ENCODE measurements at regions not wholly inside any gene's neighbourhood (a gene's known extent, or its start where the extent isn't known, plus 50 kb on each side); places are given as distances from the start of the nearest gene placed in this dataset.

DNA sequence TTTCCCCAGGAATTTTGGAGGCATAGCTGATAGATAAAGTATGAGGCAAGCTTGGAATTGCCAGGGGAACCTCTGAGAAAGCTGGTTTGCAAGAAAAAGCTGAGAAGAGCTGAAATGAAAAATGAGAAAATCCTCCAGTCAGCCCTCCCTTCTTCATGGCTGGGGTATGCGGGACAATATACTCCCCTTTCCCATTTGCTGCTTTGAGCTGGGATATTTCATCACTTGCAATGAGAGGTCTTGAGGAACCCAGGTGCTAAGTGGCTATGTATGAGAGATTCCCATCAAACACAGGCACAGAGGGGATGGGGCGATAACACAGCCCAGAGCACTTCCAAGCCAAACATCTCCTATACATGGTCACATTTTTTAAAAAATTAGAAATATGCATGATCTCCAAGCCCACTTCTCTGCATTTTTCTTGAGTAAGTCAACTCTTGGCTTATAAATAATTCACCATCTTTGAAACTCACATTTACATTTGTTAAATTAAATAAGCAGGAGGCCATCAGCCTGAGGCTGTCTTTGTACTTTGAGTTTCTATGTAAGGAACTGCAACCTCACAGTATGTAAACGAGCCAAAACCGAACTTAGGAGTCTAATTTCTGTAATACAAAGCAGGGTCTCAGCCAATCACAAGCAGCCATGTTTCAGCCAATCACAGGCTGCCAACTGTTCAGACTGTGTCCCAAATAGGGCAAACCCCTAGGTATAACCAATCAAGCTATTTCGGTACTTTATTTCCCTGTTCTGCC, 983.6 kb upstream of the NR2F2 start:
- in situ Hi-C loops (cut with HindIII; ENCODE audit: low sequenced_read_pairs) = no loop called here

DNA sequence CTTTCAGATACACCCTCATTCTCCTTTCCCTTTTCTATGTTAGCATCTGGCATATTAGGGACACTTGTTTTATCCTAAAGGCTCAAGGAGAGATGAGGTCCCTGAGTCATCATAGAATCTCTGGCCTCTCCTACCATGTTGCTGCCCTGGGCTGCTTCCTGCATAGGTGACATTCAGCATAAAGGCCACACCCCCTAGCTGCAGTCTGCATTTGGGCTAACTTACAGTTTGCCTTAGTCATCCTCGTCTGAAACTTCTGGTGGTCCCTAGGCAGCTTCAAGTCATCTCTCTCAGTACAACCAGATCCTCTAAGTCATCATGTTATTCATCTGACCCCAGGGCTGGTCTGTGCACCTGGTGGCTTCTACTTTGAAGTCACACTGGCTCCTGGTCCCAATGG, 982.7 kb upstream of the NR2F2 start:
- in situ Hi-C loops (cut with HindIII; ENCODE audit: low sequenced_read_pairs) = no loop called here

DNA sequence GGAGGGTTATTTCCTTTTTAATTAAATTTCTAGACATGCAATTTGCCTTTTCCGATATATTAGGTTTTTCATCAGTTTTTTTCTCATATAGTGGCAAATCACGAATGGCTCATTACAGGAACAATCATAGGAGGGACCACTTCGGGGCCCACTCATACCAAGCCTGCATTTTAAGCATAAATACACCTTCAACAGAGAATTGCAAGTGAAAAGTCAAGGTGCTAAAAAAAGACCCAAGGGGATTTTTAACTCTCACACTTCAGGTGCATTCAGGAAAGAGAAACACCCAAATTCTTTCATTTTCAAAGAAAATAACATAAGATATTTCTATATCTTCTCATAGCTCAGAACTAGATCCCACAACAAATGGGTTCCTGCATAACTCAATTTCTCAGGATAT, 979.6 kb upstream of the NR2F2 start:
- in situ Hi-C loops (cut with HindIII; ENCODE audit: low sequenced_read_pairs) = no loop called here

DNA sequence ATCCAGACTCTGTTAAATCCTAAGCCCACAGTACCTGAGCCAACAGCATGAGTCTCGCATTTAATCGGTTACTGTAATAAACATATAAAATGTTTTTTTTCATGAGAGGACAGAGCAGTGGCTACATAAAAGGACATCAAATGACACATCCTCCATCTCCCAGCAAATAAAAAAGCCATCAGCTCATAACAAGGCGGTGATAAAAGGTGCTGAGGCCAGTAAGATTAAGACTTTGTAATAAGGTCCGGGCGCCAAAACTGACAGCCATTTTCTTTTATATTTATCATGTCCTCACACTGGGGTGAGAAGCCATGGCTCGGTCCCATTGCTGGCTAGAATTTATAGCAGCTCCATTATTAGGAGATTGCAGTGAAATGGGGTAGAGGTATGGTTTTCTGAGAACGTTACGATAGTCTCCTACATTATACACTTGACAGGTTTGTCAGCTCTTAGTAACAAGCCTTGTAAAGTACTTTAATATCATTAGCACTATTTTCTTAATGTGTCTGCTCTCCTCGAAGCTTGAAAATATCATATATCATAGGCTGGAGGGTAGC, 977.8 kb upstream of the NR2F2 start:
- in situ Hi-C loops (cut with HindIII; ENCODE audit: low sequenced_read_pairs) = no loop called here

DNA sequence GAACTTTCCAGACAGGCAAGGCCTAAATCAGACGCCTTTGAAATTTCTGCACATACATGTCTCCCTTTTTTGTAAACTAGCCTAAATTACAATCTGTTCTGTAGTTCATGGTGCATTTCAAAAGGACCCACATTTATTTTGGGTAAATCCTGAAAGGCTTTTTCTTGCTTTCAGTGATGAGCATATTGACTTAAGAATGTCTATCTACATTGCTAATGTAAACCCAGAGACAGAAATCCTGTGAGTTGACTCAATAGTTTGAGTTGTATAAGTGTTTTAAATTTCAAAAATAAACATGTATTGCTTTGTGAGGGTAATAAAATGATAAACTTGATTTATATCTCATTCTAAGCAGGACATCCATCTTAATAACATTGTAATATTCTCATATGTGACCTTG, 977.0 kb upstream of the NR2F2 start:
- in situ Hi-C loops (cut with HindIII; ENCODE audit: low sequenced_read_pairs) = no loop called here

DNA sequence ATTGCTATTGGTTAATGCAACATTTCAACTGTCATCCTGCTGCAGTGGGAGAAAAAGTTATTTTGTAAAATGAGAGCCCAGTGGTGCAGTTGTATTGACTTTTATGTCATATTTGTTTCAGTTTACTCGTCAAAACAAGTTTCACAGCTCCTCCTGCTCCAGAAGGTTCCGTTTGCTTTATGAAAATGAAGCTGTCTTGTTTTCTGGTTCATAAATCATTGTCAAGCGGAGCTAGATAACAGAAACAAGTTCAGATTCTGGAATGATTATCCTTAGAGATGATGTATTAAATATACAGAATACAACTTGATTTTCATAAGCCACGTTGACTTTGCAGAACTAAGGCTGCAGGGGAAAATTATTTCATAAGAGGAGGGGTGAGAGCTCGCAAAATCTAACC, 970.5 kb upstream of the NR2F2 start:
- in situ Hi-C loops (cut with HindIII; ENCODE audit: low sequenced_read_pairs) = no loop called here

DNA sequence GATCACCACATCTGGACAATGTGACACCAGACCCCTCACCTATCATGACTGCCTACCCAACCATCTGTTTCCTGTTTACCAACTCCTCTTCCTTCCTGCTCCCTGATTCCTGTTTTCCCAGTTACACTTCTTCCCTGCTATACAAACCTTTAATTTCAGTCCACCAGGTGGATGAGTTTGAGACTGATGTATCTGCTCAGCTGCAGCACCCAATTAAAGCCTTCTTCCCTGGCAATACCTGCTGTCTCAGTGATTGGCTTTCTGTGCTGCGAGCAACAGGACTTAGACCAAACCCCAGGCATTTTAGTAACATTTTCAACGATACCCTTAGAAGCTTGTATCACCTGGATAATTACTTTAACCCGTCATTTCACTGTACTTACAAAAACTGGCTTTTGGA, 968.2 kb upstream of the NR2F2 start:
- in situ Hi-C loops (cut with HindIII; ENCODE audit: low sequenced_read_pairs) = no loop called here

DNA sequence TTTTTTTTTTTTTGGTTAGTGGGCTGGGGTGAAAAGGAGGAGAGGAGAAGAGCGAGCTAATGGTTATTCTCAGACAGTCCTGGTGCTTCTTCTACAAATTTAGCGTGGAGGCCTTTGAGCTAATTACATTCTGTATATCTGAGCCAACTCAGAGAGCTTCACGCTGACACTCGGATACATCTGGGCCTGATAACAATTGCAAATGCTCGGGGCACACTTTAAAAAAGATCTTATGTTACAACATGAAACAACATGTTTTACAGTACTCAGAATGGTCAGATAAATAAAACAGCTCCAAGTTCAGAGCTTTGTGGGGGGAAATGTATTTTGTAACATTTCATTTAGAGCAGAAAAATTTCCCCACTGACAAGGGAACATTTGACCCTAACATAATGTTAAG, 966.9 kb upstream of the NR2F2 start:
- in situ Hi-C loops (cut with HindIII; ENCODE audit: low sequenced_read_pairs) = no loop called here

DNA sequence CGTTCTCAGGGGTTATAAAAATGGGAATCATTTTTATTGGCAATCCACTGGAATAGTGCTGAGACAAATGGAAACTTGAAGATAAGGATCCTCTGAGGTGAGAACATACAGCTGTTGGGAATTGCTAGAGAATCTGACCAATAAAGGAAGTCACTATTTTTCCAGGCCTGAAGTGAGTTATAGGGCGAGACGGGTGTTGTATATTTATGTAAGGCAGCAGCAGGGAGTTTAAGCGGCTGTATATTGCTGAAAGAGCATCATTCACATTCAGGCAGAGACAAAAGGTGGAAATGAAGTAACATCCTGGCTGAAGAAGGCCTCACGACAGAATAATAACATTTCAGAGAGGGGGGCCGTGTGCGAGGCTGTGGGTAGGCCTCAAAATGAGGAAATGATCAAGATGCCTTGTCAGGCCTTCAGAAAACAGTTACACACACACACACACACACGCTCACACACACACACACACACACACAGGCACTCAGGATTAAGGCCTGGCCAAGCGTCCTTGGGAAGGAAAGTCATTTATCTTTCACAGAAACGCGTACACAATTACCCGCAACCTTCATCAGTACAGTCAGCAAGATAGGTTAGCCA, 964.9 kb upstream of the NR2F2 start:
- in situ Hi-C loops (cut with HindIII; ENCODE audit: low sequenced_read_pairs) = no loop called here

DNA sequence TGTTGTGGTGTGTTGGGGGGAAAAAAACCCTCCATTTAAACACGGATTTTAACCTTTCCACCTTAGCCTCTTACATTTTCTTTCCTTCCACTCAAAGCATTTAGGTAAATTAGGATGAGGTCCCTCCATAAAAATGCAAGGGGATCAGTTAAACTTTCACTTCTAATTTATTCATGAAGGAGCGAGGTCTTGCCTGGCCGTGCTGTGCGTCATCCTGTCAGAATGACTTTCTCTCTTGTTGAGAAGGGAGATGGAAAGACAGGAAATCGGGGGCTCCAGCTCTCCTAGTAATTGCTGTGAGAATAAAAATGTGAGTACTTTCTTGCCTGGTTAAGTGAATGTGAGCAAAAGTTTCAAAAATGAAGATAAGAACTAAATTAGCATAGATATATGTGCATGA, 962.3 kb upstream of the NR2F2 start:
- in situ Hi-C loops (cut with HindIII; ENCODE audit: low sequenced_read_pairs) = no loop called here

DNA sequence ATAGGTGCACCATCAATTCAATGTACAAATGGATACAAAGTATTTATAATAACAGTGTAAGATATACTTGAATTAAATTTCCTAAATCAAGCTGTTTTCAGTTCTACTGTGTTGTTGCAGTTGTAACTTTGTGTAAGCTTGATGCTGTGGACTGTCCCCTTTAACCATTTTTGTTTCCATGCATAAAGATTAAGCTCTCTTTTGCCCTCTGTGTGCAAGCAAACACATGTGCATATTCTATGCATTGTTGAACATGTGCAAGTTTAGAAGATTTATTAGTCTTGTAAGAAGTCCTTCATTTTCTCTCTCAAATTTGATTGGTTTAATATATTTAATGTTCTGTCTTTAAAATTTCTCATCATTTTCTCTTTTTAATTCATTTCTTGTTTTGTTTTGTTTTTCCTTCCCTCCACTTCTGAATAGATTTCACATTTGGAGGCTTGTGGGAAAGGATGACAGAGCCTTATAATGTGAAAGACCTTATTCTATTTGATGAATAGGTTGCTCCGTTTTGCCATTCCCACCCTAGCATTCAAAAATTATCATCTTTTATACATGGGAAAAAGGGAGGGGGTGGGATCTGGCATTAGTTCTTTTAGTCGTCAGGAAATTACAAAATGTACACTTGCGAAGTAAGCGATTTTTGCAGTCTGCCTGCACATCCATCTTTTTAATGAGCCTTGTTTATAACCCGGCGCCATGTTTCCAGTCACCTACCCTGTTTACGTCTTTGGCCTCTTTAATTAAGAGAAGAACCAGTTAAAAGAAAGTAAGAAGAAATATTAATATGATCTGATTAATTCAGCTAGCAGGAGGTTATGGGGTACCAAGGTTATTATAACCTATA, 961.5 kb upstream of the NR2F2 start:
- in situ Hi-C loops (cut with HindIII; ENCODE audit: low sequenced_read_pairs) = no loop called here

DNA sequence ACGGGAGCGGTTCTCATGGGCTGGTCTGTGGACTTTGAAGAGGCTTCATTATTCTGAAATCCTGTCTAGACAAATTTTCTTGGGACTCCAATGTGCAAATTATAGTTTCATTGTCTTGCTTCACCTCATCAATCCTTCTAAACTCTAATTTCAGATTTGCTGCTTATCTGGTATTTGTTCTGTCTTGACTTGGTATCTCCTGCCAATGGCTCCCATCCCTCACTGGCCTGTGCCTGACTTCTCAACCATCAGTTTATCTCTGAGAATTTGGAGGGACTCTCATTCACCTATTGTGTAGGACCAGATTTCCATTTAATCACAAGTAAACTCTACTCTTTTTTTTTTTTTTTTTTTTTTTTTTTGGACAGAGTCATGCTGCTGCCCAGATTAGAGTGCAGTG, 960.2 kb upstream of the NR2F2 start:
- in situ Hi-C loops (cut with HindIII; ENCODE audit: low sequenced_read_pairs) = no loop called here

DNA sequence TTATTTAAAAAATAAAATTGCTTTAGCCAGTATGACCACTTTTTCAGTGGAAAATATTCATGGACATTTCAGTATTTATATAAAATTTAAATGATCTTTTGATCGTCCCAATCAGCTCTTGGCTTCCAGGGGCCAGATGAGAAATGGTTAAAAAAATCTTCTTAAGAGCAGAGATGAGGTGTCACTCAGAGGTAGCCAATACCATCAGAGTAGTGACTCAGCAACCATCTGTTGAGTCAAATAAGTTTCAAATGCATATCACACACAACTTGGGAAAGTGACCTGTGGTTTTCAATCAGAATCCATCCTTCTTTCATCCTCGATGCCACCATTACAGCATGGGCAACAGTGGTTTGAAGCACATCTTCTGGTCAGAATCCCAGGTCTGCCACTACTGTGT, 958.8 kb upstream of the NR2F2 start:
- in situ Hi-C loops (cut with HindIII; ENCODE audit: low sequenced_read_pairs) = no loop called here

DNA sequence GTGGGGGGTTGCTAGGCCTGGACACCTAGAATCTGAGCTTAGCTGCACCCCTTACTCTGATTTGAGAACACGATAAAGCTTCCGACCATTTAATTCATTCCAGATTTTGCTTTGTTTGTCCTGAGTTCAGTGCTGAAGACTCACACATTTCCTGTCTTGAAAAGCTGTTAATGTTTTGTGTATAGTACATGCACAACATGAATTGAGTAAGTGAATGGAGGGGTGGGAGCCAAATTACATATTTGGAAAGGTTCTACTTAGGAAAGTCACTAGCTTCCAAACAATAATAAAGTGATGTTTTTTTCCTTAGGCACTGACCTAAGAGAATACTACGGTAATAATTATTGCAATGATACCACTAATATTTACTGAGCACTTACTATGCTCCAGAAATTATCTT, 955.2 kb upstream of the NR2F2 start:
- in situ Hi-C loops (cut with HindIII; ENCODE audit: low sequenced_read_pairs) = no loop called here

DNA sequence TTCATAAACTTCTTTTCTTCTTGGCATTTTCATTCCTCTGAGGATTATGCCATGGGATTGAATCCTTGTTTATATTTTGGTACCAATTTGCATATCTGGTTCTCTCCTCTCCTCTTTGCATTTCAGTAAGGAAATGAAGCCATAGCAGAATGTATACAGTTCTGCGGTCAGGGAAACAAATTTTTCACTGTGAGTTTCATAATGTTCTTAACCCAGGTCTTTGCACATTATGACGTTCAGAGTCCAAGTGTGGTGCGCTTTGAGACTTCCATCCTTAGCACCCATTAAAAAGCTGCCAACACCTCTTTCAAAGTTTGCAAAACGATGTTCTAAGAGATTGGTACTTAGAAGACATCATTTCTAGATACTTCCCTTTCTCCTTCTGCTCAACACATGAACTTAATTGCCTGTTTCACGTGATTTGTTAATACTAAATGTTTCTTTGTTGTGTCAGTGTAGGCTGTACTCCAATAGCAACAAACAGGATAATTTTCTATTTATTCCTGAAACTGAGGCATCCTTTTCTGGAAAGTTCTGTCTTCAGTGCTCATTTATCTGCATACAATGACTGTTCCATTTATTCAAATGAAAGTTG, 953.1 kb upstream of the NR2F2 start:
- in situ Hi-C loops (cut with HindIII; ENCODE audit: low sequenced_read_pairs) = no loop called here

DNA sequence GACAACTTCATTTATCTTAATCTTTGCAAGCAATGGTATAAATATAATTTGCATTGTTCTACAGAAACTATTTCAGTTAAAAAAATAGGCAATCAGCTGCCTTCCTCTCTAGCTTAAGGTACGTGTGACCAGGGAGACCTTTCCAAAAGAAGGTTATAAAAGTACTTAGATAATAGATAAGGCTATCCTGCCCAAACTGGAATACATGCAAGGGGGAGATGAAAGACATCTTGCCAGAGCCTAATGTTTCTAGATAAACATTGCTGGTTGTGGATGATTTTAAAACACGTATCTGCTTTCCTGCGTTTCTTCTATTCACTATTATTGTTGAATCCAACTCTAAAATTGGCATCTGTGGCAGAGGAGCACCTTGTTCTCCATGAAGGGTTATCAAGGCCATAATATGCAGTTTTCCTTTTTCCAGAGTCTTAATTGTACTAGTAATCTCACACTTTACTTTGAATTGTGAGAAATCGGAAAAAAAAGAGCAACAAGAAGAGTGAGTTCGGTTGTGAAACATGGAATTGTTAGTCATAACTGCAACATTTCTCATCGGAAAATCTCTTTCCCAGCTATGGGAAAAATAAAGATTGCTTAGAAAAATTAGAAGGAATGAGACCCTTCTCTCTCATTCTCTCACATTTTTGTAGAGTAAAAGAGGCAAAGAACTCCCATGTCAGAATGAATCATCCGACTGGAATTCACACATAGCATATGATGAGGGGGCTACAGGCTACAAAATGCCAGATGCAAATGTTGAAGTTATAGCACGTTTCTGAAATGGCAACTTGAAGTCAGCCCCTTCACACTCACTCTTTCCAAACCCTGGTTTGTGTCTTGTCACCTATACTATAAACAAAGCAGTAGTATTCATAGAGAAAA, 936.1 kb upstream of the NR2F2 start:
- in situ Hi-C loops (cut with HindIII; ENCODE audit: low sequenced_read_pairs) = no loop called here

DNA sequence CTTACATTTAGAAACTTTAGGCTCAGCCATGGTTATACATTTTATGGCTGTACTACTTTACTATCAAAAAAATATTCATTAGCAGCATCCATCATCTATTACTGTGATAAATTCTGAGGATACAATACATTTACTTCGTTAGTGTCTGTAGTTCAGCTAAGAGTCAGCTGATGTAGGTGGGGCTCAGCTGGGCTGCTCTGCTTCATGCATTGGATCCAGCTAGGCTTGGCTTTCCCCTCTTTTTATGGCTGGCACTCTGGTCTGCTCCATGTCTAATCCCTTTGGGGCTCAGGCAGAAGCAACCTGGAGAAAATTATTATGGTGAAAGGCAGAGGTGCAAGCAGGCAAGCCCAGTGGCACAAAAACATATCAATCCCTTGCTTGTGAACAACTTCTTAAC, 930.1 kb upstream of the NR2F2 start:
- in situ Hi-C loops (cut with HindIII; ENCODE audit: low sequenced_read_pairs) = no loop called here

DNA sequence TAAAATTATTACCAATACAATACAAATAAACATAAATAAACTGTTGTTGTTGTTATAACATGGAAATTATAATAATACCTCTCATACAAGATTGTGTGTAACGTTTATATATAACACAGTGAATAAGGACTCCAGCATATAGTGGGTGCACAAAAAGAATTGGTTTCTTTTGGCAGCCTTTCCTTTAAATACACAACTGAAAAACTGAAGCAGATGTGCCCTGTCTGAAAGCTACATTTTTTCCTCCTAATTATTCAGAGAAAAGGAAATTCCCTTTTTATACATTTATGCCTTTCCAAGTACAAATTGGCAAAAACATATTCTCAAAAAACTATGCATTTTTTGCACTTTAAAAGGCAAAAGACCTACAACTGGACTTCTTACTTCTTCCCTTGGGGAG, 928.9 kb upstream of the NR2F2 start:
- in situ Hi-C loops (cut with HindIII; ENCODE audit: low sequenced_read_pairs) = no loop called here

DNA sequence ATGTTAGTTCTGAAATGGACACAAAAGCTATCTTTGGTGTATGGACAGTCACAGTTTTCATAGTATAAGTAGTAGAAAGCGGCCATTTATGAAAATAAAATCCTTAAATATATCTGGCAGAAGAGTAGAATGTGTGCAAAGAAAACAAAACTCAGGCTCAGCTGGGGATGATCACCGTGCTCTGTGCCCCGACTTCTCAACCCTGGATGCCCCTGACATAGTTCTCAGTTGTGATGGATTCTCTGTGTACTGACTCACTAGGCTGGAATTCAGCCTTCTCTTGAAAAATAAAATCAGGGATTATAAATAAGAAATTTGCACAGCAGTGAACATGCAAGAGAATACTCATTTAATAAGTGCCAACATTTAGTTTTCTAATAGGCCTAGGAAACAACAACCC, 925.1 kb upstream of the NR2F2 start:
- in situ Hi-C loops (cut with HindIII; ENCODE audit: low sequenced_read_pairs) = no loop called here

DNA sequence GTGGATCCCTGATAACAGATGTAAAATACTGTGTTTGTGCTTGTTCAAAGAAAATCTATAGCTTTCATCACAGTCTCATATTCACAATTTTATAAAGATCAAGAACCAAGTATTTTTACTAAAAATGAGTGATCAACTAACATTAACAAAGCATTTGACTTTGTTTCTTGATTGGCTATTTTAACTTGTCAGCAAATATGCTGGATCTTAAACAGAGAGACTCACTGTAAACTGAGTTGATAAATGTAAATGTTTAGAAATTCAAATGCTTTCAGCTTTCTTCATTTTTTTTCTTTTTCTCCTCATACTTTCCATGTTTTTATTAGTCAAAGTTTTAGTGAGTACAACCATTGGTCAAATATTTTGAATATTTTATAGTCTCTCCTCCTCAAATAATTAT, 923.0 kb upstream of the NR2F2 start:
- in situ Hi-C loops (cut with HindIII; ENCODE audit: low sequenced_read_pairs) = no loop called here
